ENCODE measurements at regions not wholly inside any gene's neighbourhood (a gene's known extent, or its start where the extent isn't known, plus 50 kb on each side); places are given as distances from the start of the nearest gene placed in this dataset.

- TF ChIP-seq CTCF (IDR thresholded peaks at IDR 0.05; ENCODE audit: low read depth, low read length): no peak
- no peak for DNase-seq (ENCODE audit: low read depth in 2 of 2)
- no peak overlapping the region for H3K4me3 ChIP-seq (replicated peaks in 1 of 2; ENCODE audit: low read depth in 2 of 2, low read length in 2 of 2)
These were observed 204.2 kb upstream of the CASK start for GRCh38 chrX:42127563-42127962.

- no peak overlapping the region for H3K4me3 ChIP-seq (replicated peaks in 1 of 2; ENCODE audit: low read depth in 2 of 2, low read length in 2 of 2)
- TF ChIP-seq CTCF (IDR thresholded peaks at IDR 0.05; ENCODE audit: low read depth, low read length): no peak
These were observed 200.0 kb upstream of the CASK start for GRCh38 chrX:42123369-42123768.

GRCh38 chrX:42119076-42119475 lies 195.7 kb upstream of the CASK start:
- peak; percentile 90 for DNase-seq (ENCODE audit: low read depth in 2 of 2)
- no peak overlapping the region for H3K4me3 ChIP-seq (replicated peaks in 1 of 2; ENCODE audit: low read depth in 2 of 2, low read length in 2 of 2)
- TF ChIP-seq CTCF (IDR thresholded peaks at IDR 0.05; ENCODE audit: low read depth, low read length): no peak

More at GRCh38 chrX:42123369-42123768, 200.0 kb upstream of the CASK start:
- no peak for DNase-seq (ENCODE audit: low read depth in 2 of 2)

GRCh38 chrX:42117318-42117717 lies 194.0 kb upstream of the CASK start:
- no peak overlapping the region for H3K4me3 ChIP-seq (replicated peaks in 1 of 2; ENCODE audit: low read depth in 2 of 2, low read length in 2 of 2)
- no peak for TF ChIP-seq CTCF (IDR thresholded peaks at IDR 0.05; ENCODE audit: low read depth, low read length)
- DNase-seq (ENCODE audit: low read depth in 2 of 2): no peak

- H3K4me3 ChIP-seq (replicated peaks in 1 of 2; ENCODE audit: low read depth in 2 of 2, low read length in 2 of 2): no peak overlapping the region
- no peak for DNase-seq (ENCODE audit: low read depth in 2 of 2)
- no peak for TF ChIP-seq CTCF (IDR thresholded peaks at IDR 0.05; ENCODE audit: low read depth, low read length)
These were observed 186.1 kb upstream of the CASK start for GRCh38 chrX:42109428-42109827.

GRCh38 chrX:42107495-42108488 lies 184.4 kb upstream of the CASK start:
- H3K4me3 ChIP-seq (replicated peaks in 1 of 2; ENCODE audit: low read depth in 2 of 2, low read length in 2 of 2): no peak overlapping the region
- no peak for TF ChIP-seq CTCF (IDR thresholded peaks at IDR 0.05; ENCODE audit: low read depth, low read length)
- no peak for DNase-seq (ENCODE audit: low read depth in 2 of 2)
